Large intestine (tissue), 3 donors: ENCODE measurements at regions not wholly inside any gene's neighbourhood (a gene's known extent, or its start where the extent isn't known, plus 50 kb on each side); places are given as distances from the start of the nearest gene placed in this dataset.

Experiments used
- DNase-seq, 2 donors: peaks; one replicate each; pipeline versions ENCODE4 v3.0.0 to v3.0.0-alpha.2; 2013
- H3K27ac ChIP-seq: one replicate; pipeline ENCODE4 v1.5.1; 2013; ENCODE audit warnings: low read length
- H3K27me3 ChIP-seq: 2 replicates; pipeline ENCODE4 v1.6.1; 2013; ENCODE audit warnings: low read length; ENCODE audit not compliant: control insufficient read depth, insufficient read depth
- H3K36me3 ChIP-seq: 2 replicates; pipeline ENCODE4 v1.6.1; 2013; ENCODE audit warnings: low read length; ENCODE audit not compliant: control insufficient read depth, insufficient read depth
- H3K4me1 ChIP-seq: one replicate; pipeline ENCODE4 v1.6.1; 2013; ENCODE audit warnings: low read length; ENCODE audit not compliant: control insufficient read depth, insufficient read depth
- H3K4me3 ChIP-seq: one replicate; pipeline ENCODE4 v1.5.1; 2013; ENCODE audit warnings: low read length
- H3K9me3 ChIP-seq: one replicate; pipeline ENCODE4 v1.6.1; 2013; ENCODE audit warnings: mild to moderate bottlenecking, low read depth, low read length, moderate library complexity; ENCODE audit not compliant: control insufficient read depth
- WGBS: methylation state at CpG from one replicate; pipeline ENCODE4 v1.1.5; 2013; ENCODE audit warnings: low lambda C conversion rate; ENCODE audit not compliant: insufficient coverage; 5-methylcytosine and 5-hydroxymethylcytosine counted together

GRCh38 chr12:127145241-127145928 is 1121.6 kb upstream of the TMEM132C start:
- Histone ChIP-seq H3K4me1 (no peaks in the 10 kb centered on the region), H3K9me3 (peaks cover 7% of the 10 kb centered on the region), H3K27me3 (no peaks in the 10 kb centered on the region), H3K36me3 (no peaks in the 10 kb centered on the region), H3K27ac (peak overlapping the region; percentile 33), H3K4me3 (peak overlapping the region; percentile 67)
- peak; percentile 47 to 59 for DNase-seq
- WGBS: no CpG with 5 or more reads among the region's 6 CpGs

GRCh38 chr12:127145929-127146789 is 1120.8 kb upstream of the TMEM132C start:
- no peaks in the 10 kb centered on the region for H3K27me3 ChIP-seq
- H3K4me3 ChIP-seq: peak overlapping the region; percentile 67
- no CpG with 5 or more reads among the region's 85 CpGs for WGBS
- no peaks in the 10 kb centered on the region for H3K36me3 ChIP-seq
- peaks cover 7% of the 10 kb centered on the region for H3K9me3 ChIP-seq
- H3K27ac ChIP-seq: peak overlapping the region; percentile 49
- no peaks in the 10 kb centered on the region for H3K4me1 ChIP-seq
- DNase-seq: peak; percentile 69 to 71

GRCh38 chr12:127146991-127147718 is 1119.8 kb upstream of the TMEM132C start:
- no peaks in the 10 kb centered on the region for H3K4me1 ChIP-seq
- no peaks in the 10 kb centered on the region for H3K36me3 ChIP-seq
- H3K4me3 ChIP-seq: no peak overlapping the region
- H3K27me3 ChIP-seq: no peaks in the 10 kb centered on the region
- no peak overlapping the region for H3K27ac ChIP-seq
- no peak for DNase-seq
- WGBS: 100% methylated on average over 1 of the region's 4 CpGs
- H3K9me3 ChIP-seq: peaks cover 7% of the 10 kb centered on the region

GRCh38 chr12:127147724-127148123 is 1119.2 kb upstream of the TMEM132C start:
- DNase-seq: no peak
- no peak overlapping the region for H3K27ac ChIP-seq
- peaks cover 7% of the 10 kb centered on the region for H3K9me3 ChIP-seq
- no peaks in the 10 kb centered on the region for H3K27me3 ChIP-seq
- WGBS: 100% methylated on average over 1 of the region's 4 CpGs
- H3K4me3 ChIP-seq: no peak overlapping the region
- no peaks in the 10 kb centered on the region for H3K4me1 ChIP-seq
- no peaks in the 10 kb centered on the region for H3K36me3 ChIP-seq

- H3K27me3 ChIP-seq: no peaks in the 10 kb centered on the region
- H3K27ac ChIP-seq: no peak overlapping the region
- WGBS: no CpG with 5 or more reads among the region's 1 CpG
- peaks cover 7% of the 10 kb centered on the region for H3K9me3 ChIP-seq
- no peak for DNase-seq
- H3K4me3 ChIP-seq: no peak overlapping the region
- no peaks in the 10 kb centered on the region for H3K36me3 ChIP-seq
- H3K4me1 ChIP-seq: no peaks in the 10 kb centered on the region
These were observed 1118.7 kb upstream of the TMEM132C start for GRCh38 chr12:127148318-127148717.

GRCh38 chr12:127149226-127149964 is 1117.6 kb upstream of the TMEM132C start:
- DNase-seq: no peak
- no peaks in the 10 kb centered on the region for H3K27me3 ChIP-seq
- no peaks in the 10 kb centered on the region for H3K36me3 ChIP-seq
- no peak overlapping the region for H3K4me3 ChIP-seq
- no peak overlapping the region for H3K27ac ChIP-seq
- no peaks in the 10 kb centered on the region for H3K4me1 ChIP-seq
- peaks cover 7% of the 10 kb centered on the region for H3K9me3 ChIP-seq
- WGBS: 100% methylated on average over 1 of the region's 2 CpGs

- no peak for DNase-seq
- no peak overlapping the region for H3K4me3 ChIP-seq
- WGBS: 75% methylated on average over 1 of the region's 3 CpGs
These were observed 1116.9 kb upstream of the TMEM132C start for GRCh38 chr12:127150028-127150427.

GRCh38 chr12:127150479-127150878 is 1116.5 kb upstream of the TMEM132C start:
- Histone ChIP-seq H3K27me3 (no peaks in the 10 kb centered on the region), H3K9me3 (peaks cover 7% of the 10 kb centered on the region), H3K36me3 (no peaks in the 10 kb centered on the region), H3K4me3 (no peak overlapping the region), H3K27ac (no peak overlapping the region), H3K4me1 (no peaks in the 10 kb centered on the region)
- no peak for DNase-seq
- 100% methylated on average over 1 of the region's 4 CpGs for WGBS

More at GRCh38 chr12:127150028-127150427, 1116.9 kb upstream of the TMEM132C start:
- Histone ChIP-seq H3K36me3 (no peaks in the 10 kb centered on the region), H3K9me3 (peaks cover 7% of the 10 kb centered on the region), H3K27me3 (no peaks in the 10 kb centered on the region), H3K4me1 (no peaks in the 10 kb centered on the region), H3K27ac (no peak overlapping the region)

- H3K27me3 ChIP-seq: no peaks in the 10 kb centered on the region
- no CpG with 5 or more reads among the region's 4 CpGs for WGBS
These were observed 1116.0 kb upstream of the TMEM132C start for GRCh38 chr12:127150956-127151355.

GRCh38 chr12:127153996-127154395 is 1113.0 kb upstream of the TMEM132C start:
- Histone ChIP-seq H3K9me3 (no peaks in the 10 kb centered on the region), H3K27ac (no peak overlapping the region), H3K36me3 (no peaks in the 10 kb centered on the region), H3K27me3 (no peaks in the 10 kb centered on the region), H3K4me1 (no peaks in the 10 kb centered on the region), H3K4me3 (no peak overlapping the region)
- DNase-seq: no peak
- 100% methylated on average over 1 of the region's 15 CpGs for WGBS

More at GRCh38 chr12:127150956-127151355, 1116.0 kb upstream of the TMEM132C start:
- no peak overlapping the region for H3K4me3 ChIP-seq
- no peak overlapping the region for H3K27ac ChIP-seq
- H3K9me3 ChIP-seq: peaks cover 7% of the 10 kb centered on the region
- no peaks in the 10 kb centered on the region for H3K36me3 ChIP-seq
- no peak for DNase-seq
- no peaks in the 10 kb centered on the region for H3K4me1 ChIP-seq
